Breast epithelium (tissue), 4 donors: ENCODE measurements at regions not wholly inside any gene's neighbourhood (a gene's known extent, or its start where the extent isn't known, plus 50 kb on each side); places are given as distances from the start of the nearest gene placed in this dataset.
A peak's percentile ranks its signal among the peaks of the same experiment; 100 is the strongest.

Experiments
- DNase-seq, 2 donors: peaks; one replicate each; pipeline ENCODE4 v3.0.0-alpha.2; 2019; ENCODE audit warnings: low spot score in 2 of 2
- H3K27ac ChIP-seq, 2 donors: fragments of 200-600 bp; sonication (generic) in 1 of 2; one replicate each; pipeline ENCODE4 v1.5.1; 2016 to 2019; ENCODE audit warnings: mild to moderate bottlenecking in 1 of 2
- H3K27me3 ChIP-seq, 2 donors: fragments of 200-600 bp; sonication (generic) in 1 of 2; one replicate each; pipeline versions ENCODE4 v1.5.1 to v1.6.0; 2017 to 2019; ENCODE audit warnings: control low read depth in 1 of 2, mild to moderate bottlenecking in 1 of 2
- H3K36me3 ChIP-seq: fragments of 200-600 bp; one replicate; pipeline ENCODE4 v1.5.1; 2019
- H3K4me1 ChIP-seq, 2 donors: fragments of 200-600 bp; sonication (generic); one replicate each; pipeline ENCODE4 v1.5.1; 2016 to 2019; ENCODE audit warnings: control low read depth in 1 of 2
- H3K4me3 ChIP-seq, 3 donors: fragments of 200-600 bp; sonication (generic); 1 replicate in 2 of 3; 2 replicates in 1 of 3; pipeline ENCODE4 v1.5.1; 2016 to 2019; ENCODE audit warnings: mild to moderate bottlenecking in 3 of 3, moderate library complexity in 2 of 3
- H3K9me3 ChIP-seq, 2 donors: fragments of 200-600 bp; sonication (generic) in 1 of 2; one replicate each; pipeline ENCODE4 v1.5.1; 2016 to 2019; ENCODE audit warnings: control low read depth in 1 of 2
- CTCF ChIP-seq, 3 donors: fragments of 450-650 bp; IDR thresholded peaks; one replicate each; pipeline ENCODE4 v1.5.1; 2016 to 2017; ENCODE audit warnings: antibody characterized with exemption in 3 of 3, mild to moderate bottlenecking in 3 of 3, moderate library complexity in 3 of 3
- POLR2A ChIP-seq: fragments of 450-650 bp; IDR thresholded peaks from one replicate; pipeline ENCODE4 v1.6.1; 2016; ENCODE audit warnings: antibody characterized with exemption, mild to moderate bottlenecking, moderate library complexity
- POLR2AphosphoS5 ChIP-seq, 3 donors: sonication (generic); formaldehyde crosslinking; IDR thresholded peaks; one replicate each; pipeline ENCODE4 v1.6.1; 2017; ENCODE audit warnings: antibody characterized with exemption in 3 of 3
- intact Hi-C: fragments of 100-400 bp; cut with DNase I; formaldehyde crosslinking; loops from one replicate; pipeline ENCODE4 v1.15.1; 2023; ENCODE audit warnings: low total_unique reads

DNA sequence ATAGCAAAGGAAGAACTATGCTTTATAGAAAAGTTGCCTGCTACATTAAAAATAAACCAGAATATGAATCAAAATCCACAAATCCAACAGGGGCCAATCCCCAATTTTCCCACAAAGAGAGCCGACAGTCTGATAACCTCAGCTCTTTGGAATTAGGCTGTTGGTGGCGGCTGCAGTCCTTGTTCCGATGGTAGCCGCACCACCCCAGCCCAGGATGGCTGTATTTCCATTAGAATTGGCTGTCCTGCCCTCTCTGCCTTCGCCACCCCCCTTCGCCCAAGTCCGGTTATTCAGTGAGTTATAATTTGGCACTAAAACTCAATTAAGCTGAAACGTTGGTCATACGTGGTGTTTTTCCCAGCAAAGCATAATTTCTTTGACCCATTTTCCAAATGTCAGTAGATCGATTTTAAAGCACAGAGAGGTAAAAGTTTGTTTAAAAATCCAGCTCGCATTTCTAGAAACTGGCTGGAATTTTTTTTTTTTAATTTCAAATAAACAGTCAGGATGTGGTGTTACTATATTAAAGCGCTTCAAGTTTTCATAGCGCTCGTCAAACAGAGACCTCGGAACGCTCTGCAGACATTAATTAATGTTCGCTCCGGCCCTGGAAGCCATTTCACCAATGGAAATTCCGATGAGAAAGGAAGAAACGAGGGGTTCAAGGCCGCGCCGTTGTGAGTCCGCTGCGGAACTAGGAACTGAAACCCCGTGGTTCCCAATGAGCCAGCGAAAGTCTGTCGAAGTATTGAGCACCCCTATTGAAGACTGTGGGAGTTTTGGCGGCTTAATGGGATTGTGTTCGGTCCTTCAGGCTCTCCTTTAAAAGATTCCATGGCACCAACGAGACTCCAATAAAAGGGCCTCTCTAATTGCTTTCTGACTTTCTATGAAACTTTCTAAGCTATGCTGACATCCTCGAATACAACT, 104.8 kb upstream of the DIO3 start:
- Histone ChIP-seq H3K27ac (no peak overlapping the region), H3K9me3 (no peaks in the 10 kb centered on the region), H3K36me3 (no peaks in the 10 kb centered on the region), H3K4me1 (peaks cover 0 to 7% of the 10 kb centered on the region in 2 donors), H3K27me3 (peaks cover 15 to 57% of the 10 kb centered on the region in 2 donors), H3K4me3 (no peak overlapping the region)
- intact Hi-C loops = no loop called here
- no peak for DNase-seq
- TF ChIP-seq CTCF (IDR thresholded peaks at IDR 0.05) = no peak
- TF ChIP-seq POLR2A = no peak
- no peak for TF ChIP-seq POLR2AphosphoS5 (IDR thresholded peaks at IDR 0.05)

DNA sequence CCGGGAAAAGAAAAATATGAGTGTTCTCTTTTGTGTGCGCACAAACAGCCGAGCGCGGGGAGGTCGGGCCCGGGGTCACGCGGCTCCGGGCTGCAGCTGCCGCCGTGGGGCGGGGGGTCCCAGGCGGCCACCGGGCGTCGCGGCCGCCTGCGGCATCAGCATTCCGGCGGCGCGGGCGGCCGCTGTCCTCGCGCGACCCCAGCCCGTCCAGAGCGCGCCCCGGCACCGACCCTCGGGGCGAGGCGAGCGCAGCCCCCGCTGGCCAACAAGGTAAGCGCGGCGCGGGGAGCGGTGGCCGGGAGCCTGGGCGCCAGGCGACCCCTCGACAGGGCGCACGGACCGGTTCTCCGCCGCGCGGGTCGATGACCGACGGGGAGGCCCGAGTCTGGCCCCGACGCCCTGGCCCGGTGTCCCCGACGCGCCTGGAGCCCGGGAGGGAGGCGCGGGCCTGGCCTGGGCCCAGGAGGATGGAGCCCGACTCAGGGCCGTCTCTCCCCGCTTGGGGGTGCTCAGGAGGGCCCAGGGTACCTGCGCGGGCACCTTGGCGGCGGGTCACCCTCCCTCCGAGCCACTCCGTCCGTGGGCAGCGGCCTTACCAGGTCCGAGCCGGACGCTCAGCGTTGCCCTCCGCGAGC, 103.9 kb upstream of the DIO3 start:
- intact Hi-C loops = no loop called here
- Histone ChIP-seq H3K36me3 (no peaks in the 10 kb centered on the region), H3K4me1 (peaks cover 0 to 7% of the 10 kb centered on the region in 2 donors), H3K9me3 (no peaks in the 10 kb centered on the region), H3K27me3 (peaks cover 15 to 57% of the 10 kb centered on the region in 2 donors), H3K4me3 (no peak overlapping the region), H3K27ac (no peak overlapping the region)
- no peak for TF ChIP-seq POLR2AphosphoS5 (IDR thresholded peaks at IDR 0.05)
- TF ChIP-seq POLR2A = no peak
- TF ChIP-seq CTCF (IDR thresholded peaks at IDR 0.05) = no peak
- no peak for DNase-seq

DNA sequence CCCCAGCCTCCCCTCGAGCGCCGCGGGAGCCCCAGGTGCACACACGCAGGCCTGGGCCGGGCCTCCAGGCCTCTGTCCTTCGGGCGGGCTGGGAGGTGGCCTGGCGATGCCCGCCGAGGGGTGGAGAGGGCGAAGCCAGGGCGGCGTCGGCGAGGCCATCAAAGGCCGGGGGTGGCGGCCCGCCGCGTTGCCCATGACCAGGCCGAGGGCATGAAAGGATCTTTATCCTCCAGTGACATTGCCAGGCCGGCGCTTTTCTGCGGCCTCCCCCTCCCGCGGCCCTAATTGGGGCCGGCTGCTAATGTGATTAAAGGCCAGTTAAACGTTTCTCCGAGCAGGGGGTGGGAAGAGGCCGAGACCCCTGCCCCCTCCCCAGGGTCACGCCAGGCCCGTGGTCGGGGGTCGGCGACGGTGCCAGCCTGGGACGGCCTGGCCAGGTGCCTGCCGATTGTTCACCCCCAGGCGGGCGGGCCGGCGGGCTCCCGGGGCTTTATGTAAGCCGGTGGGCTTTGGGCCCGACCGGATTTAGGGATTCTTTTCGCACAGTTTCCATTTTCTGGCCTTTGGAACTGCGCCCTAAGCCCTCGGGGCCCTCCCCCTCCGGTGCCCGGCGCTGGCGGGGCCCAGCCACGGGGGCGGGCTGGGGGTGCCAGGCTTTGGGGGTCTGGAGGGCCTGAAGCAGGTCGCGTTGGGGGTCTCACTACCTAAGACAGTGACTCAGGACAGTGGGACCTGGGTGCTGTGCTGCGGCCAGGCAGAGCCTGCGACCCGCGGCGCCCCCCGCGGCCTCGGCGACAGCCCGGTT, 103.2 kb upstream of the DIO3 start:
- intact Hi-C loops = no loop called here
- Histone ChIP-seq H3K36me3 (no peaks in the 10 kb centered on the region), H3K4me3 (peak overlapping the region in 2 of 3 donors; percentile 15 to 58), H3K9me3 (no peaks in the 10 kb centered on the region), H3K27ac (no peak overlapping the region), H3K4me1 (peaks cover 0 to 7% of the 10 kb centered on the region in 2 donors), H3K27me3 (peaks cover 15 to 57% of the 10 kb centered on the region in 2 donors)
- TF ChIP-seq POLR2A (no peak), CTCF (IDR thresholded peaks at IDR 0.05) (no peak), POLR2AphosphoS5 (IDR thresholded peaks at IDR 0.05) (no peak)
- DNase-seq = no peak

DNA sequence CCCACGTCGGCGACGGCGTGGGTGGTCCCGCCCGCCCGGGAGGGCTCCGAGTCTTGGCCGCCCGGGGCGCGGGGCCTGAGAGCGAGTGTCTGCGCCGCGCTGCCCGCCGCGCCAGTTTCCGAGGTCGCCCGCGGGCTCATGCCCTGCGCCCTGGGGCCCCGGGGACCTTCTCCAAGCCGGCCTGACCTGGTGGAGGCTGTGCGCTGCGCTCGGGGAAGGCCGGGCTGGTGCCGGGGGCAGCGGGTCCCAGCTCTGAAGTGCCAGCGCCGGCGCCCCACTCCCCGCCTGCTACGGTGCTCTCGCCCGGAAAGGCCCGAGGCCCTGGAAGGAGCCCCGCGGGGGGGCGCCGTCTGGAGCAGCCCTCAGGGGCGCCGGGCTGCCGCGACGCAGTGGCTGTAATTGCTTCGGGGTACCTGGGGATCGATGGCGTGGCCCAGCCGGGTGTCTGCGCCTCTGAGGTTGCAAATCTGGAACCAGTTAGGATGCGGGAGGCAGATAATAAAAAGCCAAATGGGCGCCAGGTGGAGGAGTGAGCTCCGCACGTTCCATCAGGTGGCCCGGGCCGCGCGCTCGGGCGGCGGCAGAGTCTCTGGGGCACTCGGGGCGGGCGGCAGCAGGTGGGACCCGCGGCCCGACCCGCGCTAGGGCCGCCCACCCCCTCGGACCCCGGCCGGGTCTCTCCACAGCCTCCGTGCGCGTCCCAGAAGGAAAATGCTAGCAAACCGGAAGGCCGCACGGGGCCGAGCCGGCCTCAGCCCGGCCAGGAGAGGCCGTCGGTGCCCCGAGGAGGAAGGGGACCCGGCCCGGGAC, 102.3 kb upstream of the DIO3 start:
- DNase-seq = no peak
- Histone ChIP-seq H3K27me3 (peaks cover 15 to 57% of the 10 kb centered on the region in 2 donors), H3K36me3 (no peaks in the 10 kb centered on the region), H3K4me3 (peak overlapping the region in 2 of 3 donors; percentile 15 to 58), H3K27ac (no peak overlapping the region), H3K9me3 (no peaks in the 10 kb centered on the region), H3K4me1 (peaks cover 0 to 7% of the 10 kb centered on the region in 2 donors)
- no peak for TF ChIP-seq POLR2A
- TF ChIP-seq CTCF (IDR thresholded peaks at IDR 0.05) = no peak
- TF ChIP-seq POLR2AphosphoS5 (IDR thresholded peaks at IDR 0.05) = no peak
- intact Hi-C loops = no loop called here
